Retinal pigment epithelial cell (primary cell): ENCODE measurements at regions not wholly inside any gene's neighbourhood (a gene's known extent, or its start where the extent isn't known, plus 50 kb on each side); places are given as distances from the start of the nearest gene placed in this dataset.
"Not testable (repeated sequence)": the region's sequence is repeated elsewhere in the genome, so short reads cannot be mapped to it uniquely, and the experiment has no call there.

ENCODE experiments used
- DNase-seq: peaks from one replicate; pipeline ENCODE4 v3.0.0-alpha.2; 2010; ENCODE audit warnings: low read depth
- H3K4me3 ChIP-seq: 2 replicates; pipeline ENCODE4 v1.5.1; 2011; ENCODE audit warnings: mild to moderate bottlenecking, low read length, control low read depth, moderate library complexity
- CTCF ChIP-seq: conservative IDR thresholded peaks from 2 replicates; pipeline ENCODE4 v1.5.1; 2011; ENCODE audit warnings: low read depth, low read length, control low read depth, inconsistent platforms

GRCh38 chr12:16788506-16789203, 182.7 kb upstream of the LMO3 start:
- TF ChIP-seq CTCF = no peak
- no peak for DNase-seq
- H3K4me3 ChIP-seq = no peak overlapping the region

GRCh38 chr12:16785953-16786352, 180.0 kb upstream of the LMO3 start:
- no peak overlapping the region for H3K4me3 ChIP-seq
- no peak for TF ChIP-seq CTCF
- no peak for DNase-seq

- no peak overlapping the region for H3K4me3 ChIP-seq
- no peak for DNase-seq
- TF ChIP-seq CTCF = no peak
Observed at GRCh38 chr12:16785524-16785923, 179.6 kb upstream of the LMO3 start.

GRCh38 chr12:16769129-16769528, 163.2 kb upstream of the LMO3 start:
- DNase-seq, H3K4me3 ChIP-seq: not testable (repeated sequence)

GRCh38 chr12:16766736-16767135, 160.8 kb upstream of the LMO3 start:
- no peak for TF ChIP-seq CTCF
- no peak overlapping the region for H3K4me3 ChIP-seq
- DNase-seq = peak; percentile 89

GRCh38 chr12:16763901-16764300, 157.9 kb upstream of the LMO3 start:
- peak; percentile 68 for DNase-seq
- no peak overlapping the region for H3K4me3 ChIP-seq
- no peak for TF ChIP-seq CTCF

GRCh38 chr12:16756833-16757555, 151.0 kb upstream of the LMO3 start:
- TF ChIP-seq CTCF = no peak
- no peak overlapping the region for H3K4me3 ChIP-seq
- DNase-seq = no peak
